Small intestine (tissue), 7 donors: ENCODE measurements at regions not wholly inside any gene's neighbourhood (a gene's known extent, or its start where the extent isn't known, plus 50 kb on each side); places are given as distances from the start of the nearest gene placed in this dataset.
"Not testable (repeated sequence)": the region's sequence is repeated elsewhere in the genome, so short reads cannot be mapped to it uniquely, and the experiment has no call there.

Experiments used
- DNase-seq, 2 donors: peaks; one replicate each; pipeline versions ENCODE4 v3.0.0 to v3.0.0-alpha.2; 2013
- FAIRE-seq: peaks from 2 replicates; lab custom pipeline; 2012; peaks lifted over from hg19 to GRCh38; lab: Jason Lieb, UNC
- H3K27ac ChIP-seq, 3 donors: one replicate each; pipeline ENCODE4 v1.5.1; 2013; ENCODE audit warnings: low read length in 2 of 3, mild to moderate bottlenecking in 2 of 3, control low read depth in 1 of 3, inconsistent platforms in 1 of 3, low read depth in 1 of 3, moderate library complexity in 1 of 3
- H3K27me3 ChIP-seq, 3 donors: one replicate each; pipeline ENCODE4 v1.6.1; 2013; ENCODE audit warnings: low read length in 3 of 3, inconsistent platforms in 1 of 3; ENCODE audit not compliant: control insufficient read depth in 3 of 3, insufficient read depth in 3 of 3
- H3K36me3 ChIP-seq, 3 donors: one replicate each; pipeline ENCODE4 v1.6.1; 2013; ENCODE audit warnings: low read length in 3 of 3, inconsistent platforms in 1 of 3, low read depth in 1 of 3, mild to moderate bottlenecking in 1 of 3, moderate library complexity in 1 of 3; ENCODE audit not compliant: control insufficient read depth in 3 of 3, insufficient read depth in 2 of 3
- H3K4me1 ChIP-seq, 3 donors: one replicate each; pipeline ENCODE4 v1.6.1; 2013; ENCODE audit warnings: low read length in 2 of 3, inconsistent platforms in 1 of 3, low read depth in 1 of 3, mild to moderate bottlenecking in 1 of 3, moderate library complexity in 1 of 3; ENCODE audit not compliant: control insufficient read depth in 3 of 3, insufficient read depth in 2 of 3
- H3K4me3 ChIP-seq, 3 donors: one replicate each; pipeline ENCODE4 v1.5.1; 2013; ENCODE audit warnings: low read length in 3 of 3, control low read depth in 1 of 3, inconsistent platforms in 1 of 3, low read depth in 1 of 3, mild to moderate bottlenecking in 1 of 3, moderate library complexity in 1 of 3
- H3K9me3 ChIP-seq, 2 donors: one replicate each; pipeline ENCODE4 v1.6.1; 2013; ENCODE audit warnings: low read depth in 1 of 2, low read length in 1 of 2; ENCODE audit not compliant: control insufficient read depth in 2 of 2, insufficient read depth in 1 of 2
- WGBS, 3 donors: extraction: QIAGEN DNeasy Blood & Tissue Kit; methylation state at CpG; one replicate each; pipeline ENCODE4 v1.1.7; 2013; 5-methylcytosine and 5-hydroxymethylcytosine counted together
- donor health status: healthy with polysubstance abuse.
- donor health status: control.
- donor health status: control.
- donor health status: Bipolar disorder and iron deficiency.
- donor health status: healthy.

GRCh38 chr3:147333098-147333497, 73.2 kb downstream of the ZIC4 start:
- no peak overlapping the region for H3K27ac ChIP-seq
- H3K36me3 ChIP-seq = no peaks in the 10 kb centered on the region
- no peaks in the 10 kb centered on the region for H3K27me3 ChIP-seq
- no peaks in the 10 kb centered on the region for H3K9me3 ChIP-seq
- no peak overlapping the region for H3K4me3 ChIP-seq
- DNase-seq = no peak
- no peaks in the 10 kb centered on the region for H3K4me1 ChIP-seq
- FAIRE-seq = no peak
- 50 to 69% (median 55%) methylated on average over 3 of the region's 3 CpGs for WGBS, 3 donors

GRCh38 chr3:147328711-147329110, 77.6 kb downstream of the ZIC4 start:
- Histone ChIP-seq H3K27me3 (no peaks in the 10 kb centered on the region), H3K4me3 (no peak overlapping the region), H3K27ac (no peak overlapping the region), H3K9me3 (no peaks in the 10 kb centered on the region), H3K36me3 (no peaks in the 10 kb centered on the region), H3K4me1 (no peaks in the 10 kb centered on the region)
- WGBS, 3 donors = 73 to 90% (median 87%) methylated on average over 2 of the region's 2 CpGs
- no peak for DNase-seq
- FAIRE-seq = peak; percentile 85

GRCh38 chr3:147324356-147324755, 82.0 kb downstream of the ZIC4 start:
- Histone ChIP-seq H3K4me1 (no peaks in the 10 kb centered on the region), H3K9me3 (no peaks in the 10 kb centered on the region), H3K36me3 (no peaks in the 10 kb centered on the region), H3K4me3 (no peak overlapping the region), H3K27me3 (no peaks in the 10 kb centered on the region), H3K27ac (no peak overlapping the region)
- FAIRE-seq (no peak), DNase-seq (no peak)

- WGBS, 3 donors = 46 to 56% (median 48%) methylated on average over 3 of the region's 3 CpGs
These were observed 87.4 kb downstream of the ZIC4 start for GRCh38 chr3:147318900-147319299.

GRCh38 chr3:147317080-147317479, 89.3 kb downstream of the ZIC4 start:
- not testable (repeated sequence) for H3K27me3 ChIP-seq, FAIRE-seq, H3K4me1 ChIP-seq, DNase-seq, H3K36me3 ChIP-seq, H3K9me3 ChIP-seq, H3K27ac ChIP-seq, H3K4me3 ChIP-seq
- 61 to 70% (median 69%) methylated on average over 6 of the region's 6 CpGs for WGBS, 3 donors

More at GRCh38 chr3:147318900-147319299, 87.4 kb downstream of the ZIC4 start:
- no peaks in the 10 kb centered on the region for H3K36me3 ChIP-seq
- H3K27ac ChIP-seq = no peak overlapping the region
- no peaks in the 10 kb centered on the region for H3K4me1 ChIP-seq
- H3K4me3 ChIP-seq = no peak overlapping the region
- DNase-seq (no peak), FAIRE-seq (no peak)
- H3K27me3 ChIP-seq = no peaks in the 10 kb centered on the region
- H3K9me3 ChIP-seq = no peaks in the 10 kb centered on the region

GRCh38 chr3:147313513-147313912, 92.8 kb downstream of the ZIC4 start:
- H3K27ac ChIP-seq = no peak overlapping the region
- no peaks in the 10 kb centered on the region for H3K27me3 ChIP-seq
- no peaks in the 10 kb centered on the region for H3K4me1 ChIP-seq
- no peaks in the 10 kb centered on the region for H3K9me3 ChIP-seq
- H3K4me3 ChIP-seq = no peak overlapping the region
- no peak for FAIRE-seq
- no peak for DNase-seq
- WGBS, 3 donors = 53 to 66% (median 60%) methylated on average over 1 of the region's 1 CpG
- H3K36me3 ChIP-seq = no peaks in the 10 kb centered on the region

GRCh38 chr3:147312786-147313280, 93.5 kb downstream of the ZIC4 start:
- no peaks in the 10 kb centered on the region for H3K4me1 ChIP-seq
- H3K27me3 ChIP-seq = no peaks in the 10 kb centered on the region
- DNase-seq (no peak), FAIRE-seq (no peak)
- no peaks in the 10 kb centered on the region for H3K9me3 ChIP-seq
- WGBS, 3 donors = 29 to 43% (median 32%) methylated on average over 2 of the region's 2 CpGs
- no peak overlapping the region for H3K4me3 ChIP-seq
- no peak overlapping the region for H3K27ac ChIP-seq
- H3K36me3 ChIP-seq = no peaks in the 10 kb centered on the region

- Histone ChIP-seq H3K36me3 (no peaks in the 10 kb centered on the region), H3K27ac (no peak overlapping the region), H3K27me3 (no peaks in the 10 kb centered on the region), H3K4me3 (no peak overlapping the region), H3K9me3 (no peaks in the 10 kb centered on the region), H3K4me1 (no peaks in the 10 kb centered on the region)
- no peak for FAIRE-seq
- 58 to 73% (median 64%) methylated on average over 2 of the region's 2 CpGs for WGBS, 3 donors
- no peak for DNase-seq
These were observed 94.6 kb downstream of the ZIC4 start for GRCh38 chr3:147311716-147312115.

- Histone ChIP-seq H3K4me3 (no peak overlapping the region), H3K36me3 (no peaks in the 10 kb centered on the region), H3K4me1 (no peaks in the 10 kb centered on the region), H3K27ac (no peak overlapping the region), H3K27me3 (no peaks in the 10 kb centered on the region), H3K9me3 (no peaks in the 10 kb centered on the region)
- no peak for DNase-seq
- no peak for FAIRE-seq
These were observed 100.7 kb downstream of the ZIC4 start for GRCh38 chr3:147305533-147306250.
